Erythroblast (primary cell): ENCODE measurements at regions not wholly inside any gene's neighbourhood (a gene's known extent, or its start where the extent isn't known, plus 50 kb on each side); places are given as distances from the start of the nearest gene placed in this dataset.

ENCODE experiments used
- GATA1 ChIP-seq: IDR thresholded peaks from 2 replicates; pipeline ENCODE4 v1.6.1; 2011; ENCODE audit warnings: low read depth, mild to moderate bottlenecking, control low read depth, low read length, moderate library complexity
- POLR2A ChIP-seq: IDR thresholded peaks from 2 replicates; pipeline ENCODE4 v1.6.1; 2011; ENCODE audit warnings: mild to moderate bottlenecking, low read length

DNA sequence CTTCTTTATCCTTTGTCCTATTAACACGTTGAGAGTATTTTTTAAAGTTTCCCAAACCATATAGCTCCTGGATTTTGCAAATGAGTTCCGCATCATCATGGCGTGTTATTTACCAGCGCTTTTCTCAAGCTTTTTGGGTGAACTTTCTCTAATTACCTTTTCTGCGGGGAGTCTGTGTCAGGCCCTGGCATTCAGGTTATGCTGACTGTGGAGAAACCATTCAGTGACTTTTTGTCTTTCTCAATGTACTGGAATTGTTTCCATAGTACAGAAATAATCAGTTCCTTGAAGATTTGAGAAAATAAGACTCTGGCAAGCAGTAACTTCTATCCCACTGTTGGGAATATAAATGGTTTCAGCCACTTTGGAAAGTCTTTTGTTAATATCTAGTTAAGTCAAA lies 115.3 kb downstream of the CDH26 start:
- TF ChIP-seq POLR2A (no peak), GATA1 (no peak)
